ENCODE measurements at regions not wholly inside any gene's neighbourhood (a gene's known extent, or its start where the extent isn't known, plus 50 kb on each side); places are given as distances from the start of the nearest gene placed in this dataset.
"Not testable (repeated sequence)": the region's sequence is repeated elsewhere in the genome, so short reads cannot be mapped to it uniquely, and the experiment has no call there.

DNA sequence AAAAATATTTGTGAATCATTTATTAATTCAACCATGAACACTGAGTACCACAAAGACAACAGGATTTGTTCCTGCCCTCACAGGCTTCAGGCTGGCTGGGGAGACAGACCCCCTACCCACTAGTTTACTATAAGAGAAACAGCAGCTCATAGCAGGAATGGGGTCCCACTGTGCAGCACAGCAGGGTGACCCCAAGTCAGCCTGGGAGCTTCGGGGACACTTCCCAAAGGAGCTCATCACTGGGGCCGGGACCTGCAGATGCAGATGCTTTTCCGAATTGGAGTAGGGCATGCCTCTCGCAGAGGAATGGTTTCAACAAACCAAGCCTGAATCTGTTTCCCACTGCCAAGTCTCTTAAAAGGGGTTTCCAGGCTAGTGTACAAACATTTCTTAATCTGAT is 176.2 kb upstream of the PWP1 start:
- no peak for DNase-seq

DNA sequence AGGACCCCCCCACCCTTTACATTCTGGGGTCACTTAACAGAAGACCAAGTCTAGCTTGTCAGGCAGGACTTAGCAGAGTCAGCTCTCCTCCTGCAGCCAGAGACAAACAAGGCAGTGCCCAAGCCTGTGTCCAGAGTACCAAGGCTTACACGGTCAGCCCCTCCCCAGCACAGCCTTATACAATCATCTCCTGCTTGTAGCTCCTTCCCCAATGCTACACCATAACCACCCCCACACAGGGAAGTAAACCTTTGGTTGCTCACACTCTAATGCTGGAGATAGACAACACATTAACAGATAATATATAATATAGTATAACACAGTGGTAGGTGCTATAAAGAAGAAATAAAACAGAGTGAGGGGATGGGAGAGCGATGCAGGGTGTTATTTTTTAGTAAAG is 175.4 kb upstream of the PWP1 start:
- no peak for DNase-seq

DNA sequence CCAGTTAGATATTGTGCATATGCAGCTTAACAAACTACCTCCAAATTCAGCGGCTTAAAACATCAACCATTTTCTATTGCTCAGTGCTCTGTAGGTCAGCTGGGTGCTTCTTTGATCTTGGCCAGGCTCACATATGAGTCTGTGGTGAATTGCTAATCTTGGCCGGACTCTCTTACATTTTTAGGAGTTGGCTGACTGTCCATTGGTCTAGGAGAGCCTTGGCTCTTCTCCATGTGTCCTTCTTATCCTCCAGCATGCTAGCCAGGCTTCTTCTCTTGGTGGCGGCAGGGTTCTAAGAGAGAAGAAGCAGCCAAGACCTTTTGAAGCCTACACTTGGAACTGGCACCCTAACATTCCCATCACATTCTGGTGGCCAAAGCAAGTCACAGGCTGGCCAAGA is 174.3 kb upstream of the PWP1 start:
- DNase-seq: no peak

DNA sequence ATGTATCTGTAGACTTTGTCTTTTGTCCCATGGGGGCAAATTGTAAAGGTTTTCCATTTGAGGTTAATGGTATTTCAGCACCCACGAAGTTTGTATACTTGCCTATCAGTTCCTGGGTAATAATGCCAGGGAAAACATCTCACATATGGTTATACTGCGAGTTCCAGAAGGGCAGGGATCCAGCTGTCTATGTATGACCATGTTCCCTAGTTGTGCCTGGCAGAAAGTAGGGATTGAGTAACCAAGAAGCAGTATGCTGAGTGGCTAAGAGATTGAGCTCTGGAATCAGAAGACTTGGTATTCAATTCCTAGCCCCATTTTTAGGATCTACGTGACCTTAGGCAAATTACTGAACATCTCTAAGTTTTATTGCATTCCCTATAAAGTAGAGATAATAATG is 173.2 kb upstream of the PWP1 start:
- DNase-seq: no peak

DNA sequence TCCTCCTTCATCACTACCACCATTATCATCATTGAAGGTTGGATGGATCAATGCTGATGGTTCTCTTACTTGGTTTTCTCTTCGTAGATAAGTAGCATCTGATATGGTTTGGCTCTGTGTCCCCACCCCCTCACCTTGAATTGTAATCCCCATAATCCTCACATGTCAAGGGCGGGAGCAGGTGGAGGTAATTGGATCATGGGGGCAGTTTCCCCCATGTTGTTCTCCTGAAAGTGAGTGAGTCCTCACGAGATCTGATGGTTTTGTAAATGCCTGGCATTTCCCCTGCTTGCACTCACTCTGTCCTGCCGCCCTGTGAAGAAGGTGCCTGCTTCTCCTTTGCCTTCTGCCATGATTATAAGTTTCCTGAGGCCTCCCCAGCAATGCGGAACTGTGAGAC is 172.4 kb upstream of the PWP1 start:
- DNase-seq: no peak

DNA sequence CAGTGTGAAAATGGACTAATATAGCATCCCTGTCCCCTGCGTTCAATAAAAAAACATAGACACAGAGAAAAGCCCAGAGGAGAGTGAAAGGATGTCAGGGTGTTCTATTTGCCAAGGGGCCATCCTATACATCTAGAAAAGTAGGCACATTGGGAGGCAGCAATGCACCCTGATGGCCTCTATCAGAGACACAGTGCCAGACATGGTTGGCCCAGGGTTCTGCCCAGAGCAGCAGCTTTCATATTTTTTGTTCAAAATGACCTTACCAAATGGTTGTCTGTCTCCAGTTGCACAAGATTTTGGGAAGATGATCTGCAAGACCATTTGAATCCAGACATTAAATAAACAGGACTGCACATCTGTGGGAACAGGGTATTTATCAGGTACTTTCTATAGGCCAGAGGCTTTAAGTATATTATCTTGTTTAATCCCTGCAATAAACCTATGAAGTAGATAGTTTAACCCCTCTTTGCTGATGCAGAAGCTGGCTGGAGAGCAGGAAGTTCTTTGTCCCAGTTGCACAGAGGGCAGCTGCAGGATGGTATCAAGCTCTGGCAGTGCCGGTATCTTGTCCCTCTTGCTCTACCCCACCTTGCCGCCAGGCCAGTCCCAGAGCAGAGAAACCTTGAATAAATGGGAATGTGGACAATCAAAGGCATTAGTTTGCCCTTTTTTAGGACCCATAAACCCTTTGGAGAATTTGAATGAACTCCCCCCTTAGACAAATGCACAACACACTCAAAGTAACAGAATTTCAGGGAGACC is 171.8 kb upstream of the PWP1 start:
- DNase-seq: no peak

DNA sequence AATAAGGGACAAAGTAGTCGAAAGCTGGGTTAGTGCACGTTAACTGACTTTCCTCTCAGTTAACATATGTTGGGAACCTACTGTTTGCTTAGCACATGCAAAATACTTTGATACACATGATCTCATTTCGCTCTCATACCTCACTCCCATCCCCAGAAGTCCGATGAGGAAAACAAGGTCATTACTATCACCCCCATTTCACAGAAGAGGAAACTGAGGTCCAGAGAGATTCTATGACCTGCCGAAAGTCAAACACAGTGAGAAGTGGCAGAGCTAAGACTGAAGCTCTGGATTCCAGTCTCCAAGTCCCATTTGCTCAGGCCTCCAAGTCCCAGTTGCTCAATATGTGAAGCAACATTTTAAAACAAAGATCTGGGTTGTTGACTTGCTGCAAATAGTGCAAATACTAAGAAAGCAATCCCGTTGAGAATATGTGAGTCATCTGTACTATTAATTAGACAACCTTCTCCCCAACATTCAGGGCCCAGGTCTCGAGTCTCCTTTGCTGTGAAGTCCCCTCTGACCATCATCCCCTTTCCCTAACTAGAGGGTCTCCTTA is 170.6 kb upstream of the PWP1 start:
- DNase-seq: no peak

DNA sequence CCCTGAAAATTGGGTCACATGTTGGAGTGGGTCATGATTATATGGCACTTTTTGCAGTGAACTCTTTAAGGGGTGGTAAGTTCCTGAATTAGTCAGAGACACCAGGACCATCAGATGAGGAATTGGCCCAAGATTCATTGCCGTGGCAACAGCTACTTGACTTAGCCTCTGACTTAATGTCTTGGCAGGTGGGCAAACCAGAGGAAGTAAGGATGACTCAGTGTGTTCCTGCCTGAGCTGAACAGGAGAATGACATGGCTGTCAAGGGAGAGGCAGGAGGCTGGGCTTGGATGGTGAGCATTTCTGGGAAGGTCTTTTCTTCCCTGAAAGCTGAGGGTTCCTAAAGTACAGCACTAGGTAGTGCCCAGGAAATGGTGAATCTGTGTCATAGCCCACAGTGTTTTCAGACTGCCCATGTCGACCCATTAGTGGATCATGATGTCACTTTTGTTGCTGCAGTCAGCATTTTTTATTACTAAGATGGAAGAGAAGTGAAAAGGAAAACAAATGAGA is 170.1 kb upstream of the PWP1 start:
- no peak for DNase-seq

DNA sequence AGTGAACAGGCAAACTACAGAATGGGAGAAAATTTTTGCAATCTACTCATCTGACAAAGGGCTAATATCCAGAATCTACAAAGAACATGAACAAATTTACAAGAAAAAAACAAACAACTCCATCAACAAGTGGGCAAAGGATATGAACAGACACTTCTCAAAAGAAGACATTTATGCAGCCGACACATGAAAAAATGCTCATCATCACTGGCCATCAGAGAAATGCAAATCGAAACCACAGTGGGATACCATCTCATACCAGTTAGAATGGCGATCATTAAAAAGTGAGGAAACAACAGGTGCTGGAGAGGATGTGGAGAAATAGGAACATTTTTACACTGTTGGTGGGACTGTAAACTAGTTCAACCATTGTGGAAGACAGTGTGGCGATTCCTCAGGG is 167.8 kb upstream of the PWP1 start:
- not testable (repeated sequence) for DNase-seq

DNA sequence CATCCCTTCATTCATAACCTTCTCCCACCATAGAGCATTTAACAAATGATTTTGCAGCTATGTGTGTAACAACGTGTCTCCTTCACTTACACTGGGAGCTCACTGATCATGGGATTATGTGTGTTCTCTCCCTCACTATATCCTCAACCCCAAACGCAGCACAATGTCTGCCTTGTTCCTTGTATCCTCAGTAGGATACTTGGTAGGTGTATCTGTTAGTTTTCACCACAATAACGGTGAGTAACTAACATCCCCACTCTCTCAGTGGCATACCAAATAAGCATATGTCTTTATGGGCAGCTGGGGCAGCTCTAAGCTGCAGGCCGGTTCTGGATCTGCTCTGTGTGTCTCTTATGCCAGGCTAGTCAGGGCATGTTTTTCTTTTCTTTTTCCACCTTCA is 166.7 kb upstream of the PWP1 start:
- DNase-seq: no peak

DNA sequence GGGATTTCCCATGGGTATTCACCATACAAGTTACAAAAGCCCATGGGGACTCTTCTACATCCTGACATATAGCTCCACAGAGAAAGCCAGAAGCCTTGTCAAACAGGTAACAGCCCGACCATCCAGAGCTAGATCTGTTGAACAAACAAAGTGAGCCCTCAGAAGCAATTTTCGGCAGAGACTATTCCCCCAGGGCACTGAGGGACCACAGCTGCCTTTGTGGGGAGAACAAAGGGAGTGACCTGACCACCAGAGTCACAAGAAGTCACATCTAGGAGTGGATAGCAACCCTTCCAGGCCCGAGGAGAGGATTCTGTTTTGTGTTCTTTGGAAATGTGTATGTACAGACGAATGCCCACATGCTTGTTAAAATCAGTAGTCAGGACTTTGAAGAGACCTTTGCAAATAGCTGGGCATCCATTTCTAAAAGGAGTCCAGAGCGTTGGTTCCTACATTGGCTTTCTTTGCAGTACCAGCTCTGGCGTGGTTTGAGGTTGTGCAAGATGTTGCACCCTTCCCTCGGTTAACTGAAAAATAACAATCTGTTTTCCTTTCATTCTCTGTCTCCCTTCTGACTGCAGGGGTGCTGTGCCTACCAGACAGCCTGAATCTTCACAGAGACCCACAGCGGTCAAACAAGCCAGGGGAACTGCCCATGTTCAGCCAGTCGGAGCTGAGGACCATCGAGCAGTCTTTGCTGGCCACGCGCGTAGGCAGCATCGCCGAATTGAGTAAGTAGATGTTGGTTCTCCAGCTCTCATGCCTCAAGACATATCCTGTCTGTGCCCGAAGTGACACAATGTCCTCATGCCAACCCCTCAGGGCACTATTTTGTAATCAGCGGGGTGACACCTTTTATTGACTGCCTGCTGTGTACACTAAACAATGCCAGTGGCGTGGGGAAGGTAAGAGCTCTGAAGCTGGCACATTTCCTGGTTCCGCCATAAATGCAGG is 165.4 kb upstream of the PWP1 start:
- no peak for DNase-seq

DNA sequence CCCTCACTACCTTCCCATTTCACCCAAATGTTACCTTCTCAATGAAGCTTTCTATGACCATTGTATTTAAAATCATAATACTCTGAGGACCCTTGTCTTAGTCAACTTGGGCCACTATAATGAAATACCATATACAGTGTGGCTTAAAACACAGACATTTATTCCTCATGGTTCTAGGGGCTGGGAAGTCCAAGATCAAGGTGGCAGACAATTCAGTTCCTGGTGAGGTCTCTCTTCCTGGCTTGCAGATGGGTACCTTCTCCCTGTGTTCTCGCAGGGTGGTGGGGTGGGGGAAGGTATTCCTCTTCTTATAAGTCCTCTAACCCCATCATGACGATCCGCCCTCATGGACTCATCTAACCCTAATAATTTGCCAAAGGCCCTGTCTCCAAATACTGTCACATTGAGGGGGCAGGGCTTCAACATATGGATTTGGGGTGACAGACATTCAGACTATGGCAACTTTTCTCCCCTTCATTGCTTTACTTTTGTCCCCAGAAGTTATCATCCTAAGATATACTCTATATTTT is 163.7 kb upstream of the PWP1 start:
- DNase-seq: no peak

DNA sequence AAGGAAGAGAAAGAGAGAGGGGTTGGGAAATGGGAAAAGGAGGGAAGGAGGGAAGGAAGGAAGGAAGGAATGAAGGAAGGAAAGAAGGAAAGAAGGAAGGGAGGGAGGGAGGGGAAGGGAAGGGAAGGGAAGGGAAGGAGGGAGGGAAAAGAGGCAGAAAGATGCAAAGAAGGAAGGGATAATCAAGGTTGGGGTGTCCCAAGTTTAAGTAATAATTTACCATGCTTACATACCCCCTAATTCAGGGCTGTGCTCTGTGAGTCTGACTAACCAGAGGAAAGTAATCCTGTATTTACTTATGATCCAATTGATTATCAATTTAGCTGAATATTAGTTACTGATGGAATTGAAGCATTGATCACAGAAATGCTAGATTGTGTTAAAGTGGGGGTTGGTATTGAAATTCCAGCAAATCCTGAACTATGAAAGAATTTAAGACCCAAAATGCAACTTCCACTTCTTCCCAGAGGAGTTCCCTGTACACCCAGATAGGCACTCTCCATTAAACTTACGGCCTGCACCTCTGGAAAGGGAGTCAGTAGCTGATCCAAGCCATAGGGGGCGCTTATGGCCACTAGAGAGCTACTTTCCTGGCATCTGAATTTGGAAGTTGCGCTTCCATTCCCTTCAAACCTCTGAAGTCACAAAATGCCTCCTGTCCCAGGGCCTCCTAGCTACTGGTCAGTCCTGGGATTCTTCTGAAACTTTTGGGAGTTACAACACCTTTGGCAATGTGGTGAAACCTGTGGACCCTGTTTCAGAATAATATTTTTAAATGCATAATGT is 162.7 kb upstream of the PWP1 start:
- no peak for DNase-seq

DNA sequence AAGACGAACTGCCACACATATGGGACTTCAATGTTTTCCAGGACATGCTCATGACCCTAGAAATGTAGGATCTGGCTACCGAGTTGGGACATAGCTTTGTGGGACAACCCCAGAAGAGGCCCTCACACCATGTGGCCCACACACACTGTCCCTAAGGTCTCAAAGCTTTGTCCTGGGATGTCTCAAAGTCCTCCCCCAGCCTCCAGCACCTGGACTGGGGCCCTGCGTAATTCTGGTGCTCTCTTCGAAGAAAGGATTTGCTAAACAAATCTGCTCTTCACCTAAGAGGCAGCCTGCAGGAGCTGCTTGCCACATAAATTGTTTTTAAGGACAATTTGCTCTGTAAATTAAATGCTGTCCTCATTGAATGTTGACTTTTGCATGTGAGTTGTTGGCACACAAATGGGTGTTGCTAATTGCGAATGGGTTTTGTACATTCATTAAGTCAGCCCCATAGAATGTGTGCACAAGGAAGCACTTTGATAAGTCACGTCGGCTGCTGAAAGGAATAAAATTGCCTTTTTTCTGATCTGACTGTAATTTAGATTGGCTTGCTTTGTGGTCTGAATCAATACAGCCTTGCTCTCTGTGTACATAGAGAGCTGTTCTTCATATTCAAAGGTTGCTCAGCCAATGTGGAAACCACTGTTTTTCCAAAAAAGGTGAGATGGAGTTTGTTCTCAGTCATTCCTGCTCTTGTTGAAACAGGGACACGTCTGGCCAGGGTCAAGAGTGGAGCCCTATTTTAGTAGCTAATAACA is 161.6 kb upstream of the PWP1 start:
- DNase-seq: no peak

DNA sequence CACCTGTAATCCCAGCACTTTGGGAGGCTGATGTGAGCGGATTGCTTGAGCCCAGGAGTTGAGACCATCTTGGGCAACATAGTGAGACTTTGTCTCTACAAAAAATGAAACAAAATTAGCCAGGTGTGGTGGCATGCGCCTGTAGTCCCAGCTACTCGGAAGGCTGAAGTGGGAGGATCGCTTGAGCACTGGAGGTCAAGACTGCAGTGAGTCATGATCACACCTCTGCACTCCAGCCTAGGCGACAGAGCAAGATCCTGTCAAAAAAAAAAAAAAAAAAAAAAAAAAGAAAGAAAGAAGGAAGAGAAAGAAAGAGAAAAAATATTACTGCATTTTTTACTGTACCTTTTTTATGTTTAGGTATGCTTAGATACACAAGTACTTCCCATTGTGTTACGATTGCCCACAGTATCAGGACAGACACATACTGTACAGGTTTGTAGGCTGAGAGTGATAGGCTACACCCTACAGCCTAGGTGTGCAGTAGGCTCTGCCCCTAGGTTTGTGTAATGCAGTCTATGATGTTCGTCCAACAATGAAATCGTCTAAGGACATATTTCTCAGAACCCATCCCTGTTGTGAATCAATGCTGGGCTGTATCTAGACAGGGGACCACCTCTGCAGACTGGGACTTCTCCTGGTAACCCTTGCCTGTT is 160.4 kb upstream of the PWP1 start:
- DNase-seq: no peak

DNA sequence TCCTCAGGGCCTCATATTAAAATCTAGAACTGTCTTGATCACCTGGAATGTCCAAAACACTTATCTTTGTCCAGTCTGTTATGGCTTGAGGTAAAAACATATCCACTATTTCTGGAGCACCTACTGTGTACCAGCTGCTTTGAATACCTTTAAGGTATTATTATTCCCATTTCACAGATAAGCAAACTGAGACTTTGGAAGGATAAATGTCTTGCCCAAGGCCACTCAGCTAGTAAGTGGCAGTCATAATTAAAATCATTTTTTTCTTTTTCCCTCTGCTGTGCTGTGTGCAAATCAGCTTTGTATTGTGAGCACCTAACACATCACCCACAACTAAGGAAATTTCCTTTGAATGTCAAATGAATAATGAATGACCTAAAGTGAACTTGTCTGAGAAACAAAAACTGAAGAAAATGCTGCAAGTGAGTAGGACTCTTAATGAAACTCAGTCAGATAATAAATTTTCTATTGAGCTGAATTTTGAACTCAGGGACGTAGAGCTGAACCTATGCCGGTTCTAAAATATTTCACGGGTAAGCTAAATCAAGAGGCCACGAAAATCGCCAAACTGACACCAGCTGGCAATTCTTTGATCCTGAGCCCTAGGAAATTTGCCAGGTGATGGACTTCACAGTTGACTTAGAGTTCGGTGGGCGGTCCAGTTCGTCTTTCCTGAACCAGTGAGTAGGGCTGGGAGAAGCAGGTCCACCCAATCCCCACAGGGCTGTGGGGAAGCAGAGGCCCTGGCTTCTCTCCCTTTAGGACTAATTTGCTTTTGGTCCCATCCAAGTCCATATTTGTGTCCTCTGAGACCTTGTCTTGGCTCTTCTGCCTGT is 159.7 kb upstream of the PWP1 start:
- no peak for DNase-seq

DNA sequence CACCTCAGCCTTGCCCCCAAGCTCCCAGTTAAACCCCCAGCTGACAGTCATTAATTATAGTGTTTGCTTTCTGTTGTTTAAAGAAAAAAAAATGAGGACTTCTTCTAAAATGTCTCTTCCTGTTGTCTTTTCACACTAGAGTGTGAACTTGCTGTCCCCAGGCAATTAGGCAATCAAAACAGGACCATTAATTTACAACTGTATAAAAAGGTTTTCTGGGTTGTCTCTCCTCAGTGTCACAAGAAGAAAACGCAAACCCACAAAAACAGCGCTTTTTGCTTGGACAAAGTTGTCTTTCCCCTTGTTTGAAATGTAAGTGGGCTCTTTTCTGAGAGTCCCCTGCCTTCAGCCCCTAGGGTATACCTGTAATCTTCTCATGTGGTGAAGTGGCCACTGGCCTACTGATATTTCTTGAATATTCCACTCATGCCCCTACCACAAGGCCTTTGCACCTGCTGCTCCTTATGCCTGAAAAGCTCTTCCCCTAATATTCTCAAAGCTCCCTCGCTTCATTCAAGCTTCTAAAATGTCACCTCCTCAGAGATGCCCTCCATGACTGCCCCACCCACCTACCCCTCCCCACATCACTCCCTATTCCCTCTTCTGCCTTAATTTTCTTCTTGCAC is 158.9 kb upstream of the PWP1 start:
- no peak for DNase-seq

DNA sequence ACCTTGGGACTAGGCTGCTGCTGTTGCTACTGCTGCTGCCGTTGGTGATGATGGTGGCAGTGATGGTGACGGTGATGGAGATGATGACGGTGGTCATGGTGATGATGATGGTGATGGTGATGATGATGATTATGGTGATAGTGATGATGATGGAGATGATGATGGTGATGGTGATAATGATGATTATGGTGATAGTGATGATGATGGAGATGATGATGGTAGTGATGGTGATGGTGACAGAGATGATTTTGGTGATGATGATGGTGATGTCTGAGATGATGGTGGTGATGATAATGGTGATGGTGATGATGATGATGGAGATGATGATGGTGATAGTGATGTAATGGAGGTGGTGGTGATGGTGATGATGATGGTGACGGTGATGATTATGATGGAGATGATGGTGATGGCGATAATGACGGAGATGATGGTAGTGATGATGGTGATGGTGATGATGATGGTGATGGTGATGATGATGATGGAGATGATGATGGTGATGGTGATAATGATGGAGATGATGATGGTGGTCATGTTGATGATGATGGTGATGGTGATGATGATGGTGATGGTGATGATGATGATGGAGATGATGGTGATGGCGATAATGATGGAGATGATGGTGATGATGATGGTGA is 156.8 kb upstream of the PWP1 start:
- no peak for DNase-seq

DNA sequence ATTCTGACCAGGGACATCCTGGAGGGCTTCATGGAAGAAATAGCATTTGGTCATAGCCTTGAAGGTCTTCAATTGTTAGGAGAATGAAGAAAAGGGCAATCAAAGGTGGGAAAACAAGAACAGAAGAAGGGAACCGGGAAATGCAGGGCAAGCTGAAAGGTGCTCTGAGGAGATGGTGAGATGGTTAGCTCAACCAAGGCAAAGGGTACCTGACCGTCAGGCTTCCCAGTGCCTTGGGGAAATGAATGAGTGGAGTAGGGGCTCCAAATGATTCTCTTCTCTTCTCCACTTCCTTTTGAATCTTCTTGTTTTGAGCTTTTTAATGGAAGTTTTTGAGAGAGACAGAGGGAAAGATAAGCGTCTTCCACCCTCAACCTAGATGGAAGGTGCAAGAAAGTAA is 155.6 kb upstream of the PWP1 start:
- no peak for DNase-seq

Data from activated CD4-positive, alpha-beta T cell treated with anti-CD3 and anti-CD28 coated beads for 1 hour (primary cell).